22Rv1 (cell line): ENCODE measurements at regions not wholly inside any gene's neighbourhood (a gene's known extent, or its start where the extent isn't known, plus 50 kb on each side); places are given as distances from the start of the nearest gene placed in this dataset.

Experiments used
- ZFX ChIP-seq: fragments of 450-650 bp; IDR thresholded peaks from 2 replicates; pipeline ENCODE4 v1.6.1; 2017; ENCODE audit warnings: antibody characterized with exemption, borderline replicate concordance
- TF ChIP-seq, protein P1 (sequence below): fragments of 450-650 bp; IDR thresholded peaks from 2 replicates; pipeline ENCODE4 v1.5.1; 2017; ENCODE audit warnings: mild to moderate bottlenecking

GRCh38 chr9:86732514-86733171 is 214.7 kb downstream of the GAS1 start:
- TF ChIP-seq, protein P1, sequence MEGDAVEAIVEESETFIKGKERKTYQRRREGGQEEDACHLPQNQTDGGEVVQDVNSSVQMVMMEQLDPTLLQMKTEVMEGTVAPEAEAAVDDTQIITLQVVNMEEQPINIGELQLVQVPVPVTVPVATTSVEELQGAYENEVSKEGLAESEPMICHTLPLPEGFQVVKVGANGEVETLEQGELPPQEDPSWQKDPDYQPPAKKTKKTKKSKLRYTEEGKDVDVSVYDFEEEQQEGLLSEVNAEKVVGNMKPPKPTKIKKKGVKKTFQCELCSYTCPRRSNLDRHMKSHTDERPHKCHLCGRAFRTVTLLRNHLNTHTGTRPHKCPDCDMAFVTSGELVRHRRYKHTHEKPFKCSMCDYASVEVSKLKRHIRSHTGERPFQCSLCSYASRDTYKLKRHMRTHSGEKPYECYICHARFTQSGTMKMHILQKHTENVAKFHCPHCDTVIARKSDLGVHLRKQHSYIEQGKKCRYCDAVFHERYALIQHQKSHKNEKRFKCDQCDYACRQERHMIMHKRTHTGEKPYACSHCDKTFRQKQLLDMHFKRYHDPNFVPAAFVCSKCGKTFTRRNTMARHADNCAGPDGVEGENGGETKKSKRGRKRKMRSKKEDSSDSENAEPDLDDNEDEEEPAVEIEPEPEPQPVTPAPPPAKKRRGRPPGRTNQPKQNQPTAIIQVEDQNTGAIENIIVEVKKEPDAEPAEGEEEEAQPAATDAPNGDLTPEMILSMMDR: no peak
- TF ChIP-seq ZFX: no peak
